C1 segment of cervical spinal cord (tissue), 14 donors: ENCODE measurements at regions not wholly inside any gene's neighbourhood (a gene's known extent, or its start where the extent isn't known, plus 50 kb on each side); places are given as distances from the start of the nearest gene placed in this dataset.

Source experiments
- DNase-seq, 14 donors: peaks; one replicate each; lab custom pipeline; 2025; lab: John Stamatoyannopoulos, UW

DNA sequence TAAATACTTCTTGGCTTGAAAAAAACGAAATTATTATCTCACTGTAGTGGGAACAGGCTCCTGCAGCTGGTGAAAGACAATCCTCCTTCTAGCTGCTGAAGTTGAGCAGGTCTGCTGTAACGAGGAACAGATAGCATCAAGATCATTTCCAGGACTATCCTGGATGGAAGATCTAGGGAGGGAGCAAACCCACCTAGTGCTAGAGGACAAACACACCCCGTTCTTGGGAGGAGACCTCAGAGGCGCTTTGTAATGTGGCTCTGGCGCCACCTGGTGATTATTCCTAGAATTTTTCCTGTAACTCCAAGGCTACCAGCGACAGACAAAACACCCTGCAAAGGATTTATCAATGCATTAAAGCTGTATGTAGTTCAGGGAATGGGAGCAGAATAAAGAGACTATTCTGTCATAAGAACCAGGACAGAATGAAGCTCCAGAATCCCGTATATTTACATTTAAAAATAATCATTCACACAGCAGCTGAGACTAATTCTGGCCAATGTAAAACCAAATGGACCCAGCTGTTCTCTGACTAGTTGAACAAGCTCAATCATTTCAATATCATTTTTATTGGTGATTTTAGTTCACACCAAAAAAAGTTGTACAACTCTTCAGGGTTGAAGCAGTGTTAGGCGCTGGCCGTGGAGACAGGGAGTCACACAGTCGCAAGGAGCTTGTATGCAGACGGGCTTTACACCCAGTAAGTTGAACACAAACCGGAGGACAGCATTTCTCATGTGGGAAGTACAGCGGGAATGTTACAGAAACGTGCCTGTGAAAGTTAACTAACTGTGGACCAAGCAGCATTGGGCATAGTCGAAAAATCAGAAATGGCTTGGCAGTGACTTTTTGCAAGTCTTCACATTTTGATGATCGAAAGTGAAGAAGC, 290.3 kb downstream of the TRIB2 start:
- peak in 12 of 14 donors; percentile 4 to 55 (median 30) for DNase-seq

DNA sequence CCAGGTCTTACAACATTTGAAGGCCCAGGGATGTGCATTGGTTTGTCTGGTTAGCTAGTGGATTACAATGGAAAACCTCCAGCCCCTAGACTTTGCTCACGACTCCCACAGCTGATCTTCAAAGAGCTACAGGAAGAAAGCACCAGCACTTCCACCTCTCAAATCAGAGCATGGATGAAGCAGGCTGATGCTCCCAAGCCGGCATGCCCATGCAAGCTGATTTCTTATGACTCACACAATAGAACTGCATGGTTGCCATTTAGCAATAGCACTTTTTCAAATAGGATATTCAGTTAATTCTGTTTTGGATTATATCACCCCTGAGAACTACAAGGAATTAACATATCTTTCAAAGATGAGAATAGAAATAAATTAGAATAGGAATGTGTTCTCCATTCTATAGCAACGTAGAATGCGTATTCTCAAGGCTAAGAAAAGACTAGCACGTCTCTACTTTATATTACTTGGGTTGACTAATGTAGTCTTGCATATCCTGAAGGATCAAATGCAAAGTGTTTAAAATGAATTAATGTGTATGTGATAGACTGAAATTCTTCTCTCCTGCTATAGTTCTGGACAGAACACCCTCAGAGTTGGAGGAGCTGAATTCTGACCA, 292.4 kb downstream of the TRIB2 start:
- DNase-seq: no peak

DNA sequence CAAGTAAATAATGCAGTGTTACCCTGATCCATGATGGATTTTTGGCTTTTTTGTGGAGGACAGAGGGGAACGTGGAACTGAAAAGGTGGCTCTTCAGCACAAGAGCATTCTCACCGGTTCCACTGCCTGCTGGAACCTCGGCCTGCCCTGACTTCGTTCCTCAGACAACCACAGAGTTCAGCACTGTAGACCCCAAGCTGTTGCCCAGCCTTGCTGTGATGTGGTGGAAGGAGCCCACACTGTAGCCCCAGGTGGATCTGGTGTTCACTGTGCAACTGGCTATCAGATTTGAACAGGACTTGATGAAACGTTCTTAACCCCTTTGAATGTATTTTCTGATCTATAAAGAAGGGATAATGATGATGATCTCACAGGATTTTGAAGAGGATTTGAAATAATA, 293.5 kb downstream of the TRIB2 start:
- DNase-seq: no peak

DNA sequence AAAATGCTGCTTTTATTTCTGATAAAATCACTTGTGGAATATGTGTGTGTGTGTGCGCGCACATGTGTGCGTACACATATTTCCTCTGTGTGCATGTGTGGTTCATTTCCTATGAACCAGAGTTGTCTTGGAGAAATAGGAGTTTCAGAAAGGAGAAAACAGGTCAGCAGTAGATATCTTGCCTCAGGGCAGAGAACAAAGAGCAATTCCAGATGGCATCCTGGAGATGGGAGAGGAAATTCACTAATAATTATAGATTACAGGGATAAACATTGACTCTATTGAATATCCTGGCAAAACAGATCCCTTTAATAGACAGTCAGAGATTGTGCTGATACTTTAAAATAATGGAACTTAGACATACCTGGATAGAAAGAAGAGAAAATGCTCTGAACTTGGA, 298.0 kb downstream of the TRIB2 start:
- no peak for DNase-seq

DNA sequence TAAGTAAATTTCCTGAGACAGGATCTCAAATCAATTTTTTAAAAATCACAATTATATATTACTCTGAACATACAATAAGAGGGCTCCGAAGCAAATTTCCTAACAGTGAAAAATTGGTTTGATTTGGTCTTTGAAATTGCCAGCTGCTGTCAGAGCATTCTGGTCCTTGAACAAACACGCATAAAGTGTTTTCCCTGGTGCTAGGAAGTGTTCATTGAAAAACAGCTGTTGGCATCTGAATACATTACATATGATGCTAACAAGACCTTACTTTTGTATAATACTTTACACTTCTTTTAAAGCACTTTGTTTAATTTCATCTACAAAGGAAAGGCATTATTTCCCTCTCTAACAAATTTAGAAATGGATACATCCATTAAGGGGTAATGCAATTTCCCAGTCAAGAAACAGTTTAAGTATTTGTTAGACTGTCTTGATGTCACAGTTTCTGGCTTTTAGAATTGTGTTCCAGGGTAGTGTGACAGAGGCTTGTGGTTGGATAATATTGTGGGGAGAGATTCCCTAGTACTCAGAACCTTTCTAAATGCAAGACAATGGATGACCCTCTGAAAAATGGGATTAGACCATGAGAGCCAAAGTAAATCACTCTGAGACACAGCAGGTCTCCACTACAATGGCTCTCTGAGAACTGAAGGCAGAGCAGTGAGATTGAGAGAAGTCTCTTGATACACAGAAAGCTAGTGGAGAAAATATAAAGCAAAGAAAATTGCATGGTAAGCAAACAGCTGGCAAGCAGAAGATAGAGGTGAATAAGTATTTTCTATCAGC, 299.0 kb downstream of the TRIB2 start:
- DNase-seq: no peak

DNA sequence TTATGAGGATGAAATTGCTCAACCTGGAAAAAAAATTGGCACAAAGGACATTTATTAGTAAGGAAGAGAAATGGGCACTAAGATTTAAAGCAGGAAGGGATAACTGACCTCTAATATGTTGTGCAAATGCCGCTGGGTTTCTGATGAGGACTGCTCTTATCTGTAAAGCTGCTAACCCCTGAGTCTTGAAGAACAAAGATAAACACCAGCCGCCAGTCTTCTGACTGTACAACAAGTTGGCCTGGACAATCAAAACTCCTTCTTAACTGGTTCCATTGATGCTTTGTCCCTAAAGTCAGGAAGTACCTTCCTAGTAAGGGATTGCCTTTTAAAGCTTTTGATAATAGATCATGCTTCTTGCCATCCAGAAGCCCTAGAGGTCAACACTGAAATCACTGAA, 301.8 kb downstream of the TRIB2 start:
- DNase-seq: no peak

DNA sequence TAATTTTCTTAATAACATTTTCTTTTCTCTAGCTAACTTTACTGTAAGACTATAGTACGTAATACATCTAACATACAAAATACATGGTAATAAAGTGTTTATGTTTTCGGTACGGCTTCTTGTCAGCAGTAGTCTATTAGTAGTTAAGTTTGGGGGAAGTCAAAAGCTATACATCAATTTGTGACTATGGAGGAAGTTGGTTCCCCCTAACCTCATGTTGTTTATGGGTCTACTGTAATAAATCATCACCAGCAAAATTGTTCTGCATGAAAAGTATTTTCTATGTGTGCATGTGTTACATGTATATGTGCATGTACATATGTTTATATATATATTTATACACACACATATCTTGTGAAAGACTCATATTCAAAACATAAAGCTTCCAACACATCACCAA, 303.0 kb downstream of the TRIB2 start:
- no peak for DNase-seq

DNA sequence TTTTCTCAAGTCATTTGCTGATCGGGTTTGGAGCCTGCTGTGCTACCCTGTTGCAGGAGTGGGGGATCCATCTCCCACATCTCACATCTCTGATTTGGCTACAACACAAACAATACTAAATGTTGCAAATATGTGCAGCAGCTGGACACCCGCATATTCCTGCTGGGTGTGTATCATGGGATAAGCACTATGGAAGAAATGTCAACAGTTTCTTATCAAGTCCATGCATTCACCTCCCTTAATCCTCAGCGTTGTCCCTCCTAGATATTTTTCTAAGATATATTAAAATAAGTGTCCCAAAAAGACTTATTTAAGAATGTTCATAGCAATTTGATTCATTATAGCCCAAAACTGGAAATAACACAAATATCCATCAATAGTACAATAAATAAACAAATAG, 303.7 kb downstream of the TRIB2 start:
- DNase-seq: no peak

DNA sequence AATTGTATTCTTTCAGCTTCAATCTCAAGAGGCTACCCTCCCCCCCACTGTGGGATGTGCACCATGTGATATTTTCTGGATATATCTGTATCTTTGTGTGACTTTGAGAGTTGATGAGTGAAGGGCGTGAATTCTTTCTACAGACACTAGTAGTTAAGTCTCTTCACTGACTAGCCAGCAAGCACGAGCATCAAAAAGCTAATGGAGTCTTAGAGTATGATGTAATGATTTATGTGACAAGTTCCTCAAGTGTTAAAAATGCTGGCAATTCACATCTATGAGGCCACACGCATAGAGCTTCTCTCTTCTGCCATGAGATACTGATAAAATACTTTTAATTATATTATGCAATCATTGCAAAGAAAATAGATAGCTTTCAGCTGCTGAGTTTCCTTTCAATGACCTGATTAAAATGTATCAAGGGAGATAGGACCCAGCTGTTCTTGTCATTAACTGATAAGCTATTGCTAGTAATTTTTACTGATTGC, 304.8 kb downstream of the TRIB2 start:
- DNase-seq: no peak

DNA sequence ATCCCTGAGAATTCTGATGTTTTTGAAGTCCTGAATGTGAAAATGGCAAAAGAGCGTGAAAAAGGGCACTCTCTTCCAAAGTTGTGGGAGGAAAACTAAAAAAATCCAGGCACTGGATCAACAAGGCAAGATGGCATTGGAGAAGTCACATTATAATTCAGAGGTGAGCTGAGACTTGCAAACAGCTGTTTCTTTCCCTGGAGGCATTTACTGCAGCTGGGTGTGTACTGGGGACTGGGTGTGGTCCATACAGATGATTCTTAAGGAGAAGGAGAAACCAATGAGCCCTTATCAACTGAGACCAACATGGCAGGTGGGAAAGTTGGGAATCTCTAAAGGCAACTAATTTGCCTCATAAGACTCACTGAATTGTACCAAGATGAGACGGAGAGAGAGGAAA, 313.9 kb downstream of the TRIB2 start:
- DNase-seq: no peak

DNA sequence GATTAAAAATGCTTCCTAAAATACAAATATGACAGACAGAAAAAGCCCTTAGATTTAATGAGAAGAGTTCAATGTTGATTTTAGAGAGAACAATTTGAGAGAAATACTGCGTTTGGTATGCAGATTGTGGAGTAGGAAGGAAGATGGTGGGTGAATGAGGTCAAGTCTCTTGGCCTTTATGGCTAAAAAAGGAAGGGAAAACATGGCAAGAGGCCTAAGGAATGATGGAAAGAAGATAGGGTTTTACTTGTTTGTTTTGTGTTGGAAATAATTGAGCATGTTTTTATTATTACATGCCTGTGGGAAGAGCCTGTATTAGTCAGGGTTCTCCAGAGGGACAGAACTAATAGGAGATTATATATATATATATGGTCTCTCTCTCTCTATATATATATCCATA, 318.1 kb downstream of the TRIB2 start:
- no peak for DNase-seq

DNA sequence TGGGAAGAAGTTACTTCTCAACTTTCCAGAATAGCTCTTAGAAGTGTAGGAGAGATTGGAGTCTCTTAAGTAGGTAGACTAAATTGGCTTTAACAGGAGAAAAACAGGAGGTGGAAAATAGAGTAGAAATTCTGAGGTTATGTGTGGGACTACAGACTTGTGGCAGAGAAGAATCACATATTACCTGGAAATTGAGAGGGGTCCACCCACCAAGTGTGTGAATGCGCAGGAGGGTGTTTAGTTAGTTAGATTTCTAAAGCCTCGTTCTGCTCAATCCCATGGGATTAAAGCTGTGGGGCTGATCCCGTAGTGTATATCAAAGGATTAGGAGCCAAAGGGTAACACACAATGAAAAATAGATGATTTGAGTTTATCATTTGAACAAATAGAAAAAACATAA, 319.1 kb downstream of the TRIB2 start:
- no peak for DNase-seq

DNA sequence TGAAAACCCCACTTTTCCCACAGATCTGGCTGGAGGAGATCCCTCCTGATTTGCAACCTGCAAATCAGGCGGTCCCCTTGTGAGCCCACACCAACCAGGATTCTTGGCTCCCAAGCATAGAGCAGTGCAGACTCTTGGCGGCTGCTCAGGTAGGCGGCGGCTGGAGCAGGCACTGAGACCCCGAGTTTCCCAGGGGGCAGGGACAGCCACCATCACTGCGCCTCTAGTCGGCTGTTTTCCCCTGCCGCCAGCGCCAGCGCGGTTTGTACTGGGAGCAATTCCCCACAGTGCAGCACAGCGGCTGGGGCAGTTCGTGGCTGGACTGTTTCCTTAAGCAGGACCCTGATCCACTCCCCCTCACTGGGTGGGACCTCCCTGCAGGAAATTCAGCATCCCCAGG, 323.3 kb downstream of the TRIB2 start:
- no peak for DNase-seq

DNA sequence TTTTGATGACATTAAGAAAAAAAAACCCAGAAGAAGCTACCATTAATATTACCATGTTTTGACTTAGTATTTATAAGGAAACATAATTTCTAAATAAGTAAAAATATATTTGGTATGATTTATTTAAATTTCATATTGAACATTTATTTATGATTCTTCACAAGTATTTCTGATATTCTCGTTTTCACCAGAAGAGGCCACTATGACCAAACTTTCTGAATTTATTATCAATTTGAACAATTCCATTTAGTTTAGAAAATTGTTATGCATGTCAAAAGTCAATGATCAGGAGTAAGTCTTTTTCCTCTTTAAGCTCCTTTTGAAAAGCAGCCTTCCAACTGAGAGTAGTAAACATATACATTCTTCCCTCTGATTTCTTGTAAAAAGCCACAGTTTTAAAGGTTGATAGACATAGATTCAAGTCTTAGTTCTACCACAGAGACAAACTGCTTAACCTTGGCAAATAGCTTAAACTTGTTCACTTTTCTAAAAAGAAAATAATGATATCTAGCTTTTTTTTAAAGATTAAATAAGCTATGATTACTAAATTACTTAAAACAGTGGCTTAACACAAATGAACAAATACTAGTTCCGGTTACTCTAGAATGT, 329.9 kb downstream of the TRIB2 start:
- no peak for DNase-seq

DNA sequence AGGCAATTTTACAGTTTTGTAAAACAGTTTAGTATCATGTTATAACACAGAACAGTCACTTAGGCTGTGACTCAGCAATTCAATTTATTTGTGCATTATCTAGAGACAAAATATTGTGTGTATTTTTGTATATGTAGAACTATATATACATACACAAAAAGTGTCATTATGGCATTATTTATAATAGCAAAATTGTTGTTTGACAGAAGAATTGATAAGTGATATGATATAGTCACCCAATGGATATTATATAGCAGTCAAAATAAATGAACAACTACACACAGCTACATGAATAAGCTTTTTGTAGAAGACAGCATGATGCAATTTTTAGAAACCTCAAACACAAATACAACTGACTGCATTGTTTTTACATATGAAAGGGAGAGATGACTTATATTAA, 334.0 kb downstream of the TRIB2 start:
- DNase-seq: no peak

DNA sequence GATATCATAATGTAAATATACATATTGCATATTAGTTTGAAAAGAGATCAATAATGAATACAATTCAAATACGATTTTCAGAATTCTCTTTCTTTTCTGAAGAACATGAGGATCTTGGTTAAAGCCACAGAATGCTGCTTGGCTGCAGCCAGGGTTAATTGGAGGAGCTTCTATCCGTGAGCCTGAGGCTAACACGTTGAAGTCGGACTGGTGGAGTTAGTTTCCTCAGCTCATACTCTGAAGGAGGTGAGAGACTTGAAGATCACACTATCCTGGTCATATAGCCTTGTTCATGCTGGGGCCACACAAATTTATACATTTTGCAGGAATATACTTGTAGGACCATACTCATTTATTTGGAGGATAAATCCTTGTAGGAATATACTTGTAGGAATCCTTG, 335.8 kb downstream of the TRIB2 start:
- no peak for DNase-seq

DNA sequence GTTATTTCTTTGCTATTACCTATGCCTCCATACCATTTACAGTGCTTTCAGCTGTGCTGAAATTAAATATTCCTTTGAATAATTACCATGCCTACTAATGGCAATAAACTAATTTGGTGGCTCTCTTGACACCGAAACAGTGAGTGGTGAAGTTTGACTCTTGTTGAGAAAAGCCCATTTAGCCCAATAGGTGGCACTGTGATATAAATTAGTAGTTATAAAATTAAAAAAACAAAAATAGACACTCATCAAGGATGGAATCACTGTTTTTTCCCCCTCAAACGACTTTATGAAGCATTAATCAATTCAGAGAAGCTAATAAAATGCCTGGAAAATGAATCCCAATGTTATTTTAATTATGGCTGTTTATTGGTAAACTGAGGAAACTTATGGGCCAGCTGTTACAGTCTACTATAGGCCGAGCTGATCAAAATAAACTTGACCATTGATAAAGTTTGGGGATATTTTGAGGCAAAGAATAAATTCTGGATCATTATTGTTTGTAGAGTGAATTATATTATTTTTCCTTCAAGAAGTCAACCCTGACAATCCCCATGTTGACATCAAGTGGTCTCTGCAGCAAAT, 339.6 kb downstream of the TRIB2 start:
- no peak for DNase-seq

DNA sequence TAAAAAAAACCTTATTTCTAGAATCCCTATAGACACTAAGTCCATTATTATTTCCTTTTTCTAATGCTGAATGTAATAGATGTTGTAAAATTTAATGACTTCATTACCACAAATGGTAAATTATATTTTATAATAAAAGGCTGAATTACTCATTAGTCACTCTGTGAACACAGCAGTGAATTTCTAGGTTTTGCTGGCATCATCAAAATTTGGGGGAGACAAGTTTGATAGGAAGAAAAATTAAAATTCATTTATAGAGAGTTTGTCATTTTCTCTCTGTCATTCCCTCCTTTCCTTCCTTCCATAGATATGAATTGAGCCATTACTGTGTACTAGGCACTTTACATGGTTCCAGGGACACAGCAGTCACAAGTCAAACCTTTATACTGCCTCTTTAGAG, 340.9 kb downstream of the TRIB2 start:
- no peak for DNase-seq

DNA sequence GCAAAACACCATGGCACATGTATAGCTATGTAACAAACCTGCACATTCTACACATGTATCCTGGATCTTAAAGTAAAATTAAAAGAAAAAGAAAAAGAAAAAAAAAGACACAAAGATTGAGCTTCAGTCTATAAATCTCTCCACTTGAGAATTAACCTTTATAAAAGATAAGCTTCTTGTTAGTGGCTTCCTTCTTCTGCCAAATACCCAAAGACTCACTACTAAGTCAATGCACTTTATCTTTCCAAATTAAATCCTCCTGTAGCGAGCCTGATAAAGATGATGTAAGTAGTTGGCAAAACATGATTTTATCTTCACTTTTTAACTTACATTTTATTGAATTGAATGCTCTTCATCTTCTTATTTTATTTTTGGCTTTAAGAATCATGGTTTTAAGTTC, 349.9 kb downstream of the TRIB2 start:
- no peak for DNase-seq

DNA sequence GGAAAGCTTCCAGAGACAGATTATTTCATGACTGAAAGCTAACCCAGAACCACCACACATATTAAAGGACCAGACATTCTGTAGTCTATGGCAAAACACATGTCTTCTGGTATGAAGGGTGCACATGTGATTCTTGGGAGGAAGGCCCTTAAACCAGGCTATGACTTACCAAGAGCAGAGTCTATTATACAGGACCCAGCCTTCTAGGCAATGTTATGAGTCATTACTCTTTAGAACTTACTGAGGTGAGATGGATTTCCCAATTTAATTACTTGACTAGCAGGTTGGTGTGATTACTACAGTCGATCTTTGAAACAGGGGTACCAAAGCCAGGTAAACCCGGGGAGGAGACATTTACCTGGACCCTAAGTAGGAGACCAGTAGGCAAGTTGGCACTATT, 350.8 kb downstream of the TRIB2 start:
- no peak for DNase-seq

DNA sequence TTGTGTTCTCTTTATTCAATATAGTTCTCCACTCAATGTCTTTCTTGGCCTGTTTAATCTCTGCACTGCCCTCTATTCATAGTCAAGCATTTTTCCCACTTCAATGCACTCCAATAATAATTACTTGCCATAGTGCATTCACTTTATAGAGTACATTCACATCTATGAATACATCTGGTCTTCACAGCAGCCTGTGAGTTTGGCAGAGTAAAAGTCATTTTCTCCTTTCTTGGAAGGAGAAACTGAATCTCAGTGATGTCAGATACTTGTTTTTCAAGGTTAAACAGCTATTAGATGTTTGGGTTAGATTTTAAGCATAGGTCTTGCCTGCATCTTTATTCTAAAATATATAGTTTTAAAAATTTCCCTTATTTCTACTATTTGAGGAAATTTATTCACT, 373.2 kb downstream of the TRIB2 start:
- no peak for DNase-seq

DNA sequence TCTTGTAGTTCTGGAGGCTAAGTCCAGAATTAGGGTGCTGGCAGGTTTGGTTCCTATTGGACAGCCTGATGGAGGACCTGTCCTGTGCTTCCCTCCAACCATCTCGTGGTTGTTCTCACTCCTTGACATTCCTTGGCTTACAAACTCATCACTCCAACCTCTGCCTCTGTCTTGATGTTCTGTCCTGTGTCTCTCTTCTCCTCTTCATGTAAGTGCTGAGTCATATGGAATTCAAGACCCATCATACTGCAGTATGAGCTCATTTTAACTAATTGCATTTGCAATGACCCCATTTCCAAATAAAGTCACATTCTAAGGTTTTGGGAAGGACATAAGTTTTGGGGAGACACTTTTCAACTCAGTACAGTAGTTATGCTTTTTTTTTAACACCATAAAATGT, 374.7 kb downstream of the TRIB2 start:
- no peak for DNase-seq
